Upper lobe of left lung (tissue), 6 donors: ENCODE measurements at regions not wholly inside any gene's neighbourhood (a gene's known extent, or its start where the extent isn't known, plus 50 kb on each side); places are given as distances from the start of the nearest gene placed in this dataset.

Experiments used
- ATAC-seq, 2 donors: fragments of 200-7000 bp; cut with Tn5 transposase; one replicate each; pipeline ENCODE4 v1.9.1; 2022; ENCODE audit warnings: mild to moderate bottlenecking in 2 of 2, moderate library complexity in 2 of 2; ENCODE audit not compliant: low FRiP score in 2 of 2
- DNase-seq, 2 donors: peaks; one replicate each; pipeline ENCODE4 v3.0.0-alpha.2; 2019 to 2020
- H3K27ac ChIP-seq, 4 donors: fragments of 200-600 bp; sonication (generic); one replicate each; pipeline ENCODE4 v1.5.1; 2016 to 2019
- H3K27me3 ChIP-seq, 4 donors: fragments of 200-600 bp; sonication (generic); one replicate each; pipeline ENCODE4 v1.5.1; 2017 to 2019
- H3K36me3 ChIP-seq, 4 donors: fragments of 200-600 bp; sonication (generic); one replicate each; pipeline ENCODE4 v1.5.1; 2016 to 2019
- H3K4me1 ChIP-seq, 4 donors: fragments of 200-600 bp; sonication (generic); one replicate each; pipeline ENCODE4 v1.5.1; 2018 to 2019
- H3K4me3 ChIP-seq, 4 donors: fragments of 200-600 bp; sonication (generic); one replicate each; pipeline ENCODE4 v1.5.1; 2017 to 2019; ENCODE audit warnings: mild to moderate bottlenecking in 2 of 4, moderate library complexity in 1 of 4
- H3K9me3 ChIP-seq, 4 donors: fragments of 200-600 bp; sonication (generic); one replicate each; pipeline ENCODE4 v1.5.1; 2018 to 2019
- CTCF ChIP-seq, 6 experiments: fragments of 450-650 bp in 4 of 6; fragments of 200-600 bp in 2 of 6; sonication (generic) in 2 of 6; IDR thresholded peaks; one replicate each; pipeline ENCODE4 v1.5.1; 2016 to 2019; ENCODE audit warnings: antibody characterized with exemption in 6 of 6
- EP300 ChIP-seq, 4 donors: sonication (generic); formaldehyde crosslinking; IDR thresholded peaks; one replicate each; pipeline ENCODE4 v1.5.1; 2017; ENCODE audit warnings: antibody characterized with exemption in 4 of 4, control low read depth in 2 of 4
- POLR2A ChIP-seq, 4 donors: fragments of 450-650 bp; IDR thresholded peaks; one replicate each; pipeline ENCODE4 v1.5.1; 2016 to 2017; ENCODE audit warnings: antibody characterized with exemption in 4 of 4, mild to moderate bottlenecking in 2 of 4
- POLR2AphosphoS5 ChIP-seq, 2 donors: sonication (generic); formaldehyde crosslinking; IDR thresholded peaks; one replicate each; pipeline ENCODE4 v1.5.1; 2017; ENCODE audit warnings: antibody characterized with exemption in 2 of 2
- WGBS, 2 donors: methylation state at CpG; one replicate each; pipeline ENCODE4 v1.1.5; 2017 to 2018; 5-methylcytosine and 5-hydroxymethylcytosine counted together
- donor health status: DM: no; HTN: no; CAD: no; lungs with moderate emphysema.
- donor health status: DM: no; HTN: yes; CAD: no; lungs with severe emphysema.

GRCh38 chr18:73153271-73153670 lies 285.5 kb upstream of the NETO1 start:
- no peaks in the 10 kb centered on the region for H3K9me3 ChIP-seq
- no peak for TF ChIP-seq POLR2AphosphoS5 (IDR thresholded peaks at IDR 0.05)
- no peak for TF ChIP-seq EP300 (IDR thresholded peaks at IDR 0.05)
- no peak for TF ChIP-seq POLR2A (IDR thresholded peaks at IDR 0.05)
- no peak for TF ChIP-seq CTCF (IDR thresholded peaks at IDR 0.05)
- no peaks in the 10 kb centered on the region for H3K27me3 ChIP-seq
- no peaks in the 10 kb centered on the region for H3K36me3 ChIP-seq
- 53 to 55% methylated on average over 2 of the region's 2 CpGs for WGBS, 2 donors
- ATAC-seq (no peak), DNase-seq (no peak)
- no peak overlapping the region for H3K4me3 ChIP-seq
- H3K4me1 ChIP-seq: no peaks in the 10 kb centered on the region
- H3K27ac ChIP-seq: no peak overlapping the region

- no peaks in the 10 kb centered on the region for H3K27me3 ChIP-seq
- ATAC-seq: no peak
- H3K27ac ChIP-seq: no peak overlapping the region
- no peaks in the 10 kb centered on the region for H3K36me3 ChIP-seq
- no peaks in the 10 kb centered on the region for H3K4me1 ChIP-seq
- H3K4me3 ChIP-seq: no peak overlapping the region
- WGBS, 2 donors: 84 to 86% methylated on average over 6 of the region's 6 CpGs
- H3K9me3 ChIP-seq: no peaks in the 10 kb centered on the region
- no peak for DNase-seq
- TF ChIP-seq POLR2AphosphoS5 (IDR thresholded peaks at IDR 0.05): no peak
- no peak for TF ChIP-seq POLR2A (IDR thresholded peaks at IDR 0.05)
- no peak for TF ChIP-seq CTCF (IDR thresholded peaks at IDR 0.05)
- no peak for TF ChIP-seq EP300 (IDR thresholded peaks at IDR 0.05)
Observed at GRCh38 chr18:73151086-73151485, 283.3 kb upstream of the NETO1 start.

GRCh38 chr18:73150199-73150598 lies 282.4 kb upstream of the NETO1 start:
- Histone ChIP-seq H3K36me3 (no peaks in the 10 kb centered on the region), H3K27me3 (no peaks in the 10 kb centered on the region), H3K4me1 (no peaks in the 10 kb centered on the region), H3K4me3 (no peak overlapping the region), H3K9me3 (no peaks in the 10 kb centered on the region), H3K27ac (no peak overlapping the region)
- ATAC-seq (no peak), DNase-seq (no peak)
- TF ChIP-seq POLR2A (IDR thresholded peaks at IDR 0.05) (no peak), CTCF (IDR thresholded peaks at IDR 0.05) (no peak), POLR2AphosphoS5 (IDR thresholded peaks at IDR 0.05) (no peak), EP300 (IDR thresholded peaks at IDR 0.05) (no peak)

GRCh38 chr18:73147590-73147989 lies 279.8 kb upstream of the NETO1 start:
- no peak for TF ChIP-seq POLR2A (IDR thresholded peaks at IDR 0.05)
- TF ChIP-seq POLR2AphosphoS5 (IDR thresholded peaks at IDR 0.05): no peak
- TF ChIP-seq CTCF (IDR thresholded peaks at IDR 0.05): no peak
- no peak for TF ChIP-seq EP300 (IDR thresholded peaks at IDR 0.05)
- 59 to 69% methylated on average over 3 of the region's 3 CpGs for WGBS, 2 donors
- H3K9me3 ChIP-seq: no peaks in the 10 kb centered on the region
- no peak for DNase-seq
- no peaks in the 10 kb centered on the region for H3K27me3 ChIP-seq
- no peak overlapping the region for H3K27ac ChIP-seq
- no peak overlapping the region for H3K4me3 ChIP-seq
- no peaks in the 10 kb centered on the region for H3K36me3 ChIP-seq
- H3K4me1 ChIP-seq: no peaks in the 10 kb centered on the region
- ATAC-seq: no peak

GRCh38 chr18:73144030-73144429 lies 276.2 kb upstream of the NETO1 start:
- ATAC-seq: no peak
- TF ChIP-seq EP300 (IDR thresholded peaks at IDR 0.05) (no peak), CTCF (IDR thresholded peaks at IDR 0.05) (no peak), POLR2A (IDR thresholded peaks at IDR 0.05) (no peak), POLR2AphosphoS5 (IDR thresholded peaks at IDR 0.05) (no peak)
- Histone ChIP-seq H3K4me3 (no peak overlapping the region), H3K4me1 (no peaks in the 10 kb centered on the region), H3K27ac (no peak overlapping the region), H3K9me3 (no peaks in the 10 kb centered on the region), H3K36me3 (no peaks in the 10 kb centered on the region), H3K27me3 (no peaks in the 10 kb centered on the region)
- 92 to 96% methylated on average over 1 of the region's 1 CpG for WGBS, 2 donors
- DNase-seq: no peak
